ENCODE measurements at regions not wholly inside any gene's neighbourhood (a gene's known extent, or its start where the extent isn't known, plus 50 kb on each side); places are given as distances from the start of the nearest gene placed in this dataset.

GRCh38 chr15:96553451-96553850, 223.0 kb downstream of the NR2F2 start:
- Histone ChIP-seq H3K4me1 (replicated peaks) (no peaks in the 10 kb centered on the region), H3K27me3 (replicated peaks; ENCODE audit: insufficient read depth) (no peaks in the 10 kb centered on the region), H3K27ac (no peak overlapping the region), H3K4me3 (no peak overlapping the region), H3K9me3 (no peaks in the 10 kb centered on the region), H3K36me3 (no peaks in the 10 kb centered on the region)
- intact Hi-C loops (cut with DNase I): no loop called here
- no peak for DNase-seq (ENCODE audit: low spot score)
- TF ChIP-seq, protein P1, sequence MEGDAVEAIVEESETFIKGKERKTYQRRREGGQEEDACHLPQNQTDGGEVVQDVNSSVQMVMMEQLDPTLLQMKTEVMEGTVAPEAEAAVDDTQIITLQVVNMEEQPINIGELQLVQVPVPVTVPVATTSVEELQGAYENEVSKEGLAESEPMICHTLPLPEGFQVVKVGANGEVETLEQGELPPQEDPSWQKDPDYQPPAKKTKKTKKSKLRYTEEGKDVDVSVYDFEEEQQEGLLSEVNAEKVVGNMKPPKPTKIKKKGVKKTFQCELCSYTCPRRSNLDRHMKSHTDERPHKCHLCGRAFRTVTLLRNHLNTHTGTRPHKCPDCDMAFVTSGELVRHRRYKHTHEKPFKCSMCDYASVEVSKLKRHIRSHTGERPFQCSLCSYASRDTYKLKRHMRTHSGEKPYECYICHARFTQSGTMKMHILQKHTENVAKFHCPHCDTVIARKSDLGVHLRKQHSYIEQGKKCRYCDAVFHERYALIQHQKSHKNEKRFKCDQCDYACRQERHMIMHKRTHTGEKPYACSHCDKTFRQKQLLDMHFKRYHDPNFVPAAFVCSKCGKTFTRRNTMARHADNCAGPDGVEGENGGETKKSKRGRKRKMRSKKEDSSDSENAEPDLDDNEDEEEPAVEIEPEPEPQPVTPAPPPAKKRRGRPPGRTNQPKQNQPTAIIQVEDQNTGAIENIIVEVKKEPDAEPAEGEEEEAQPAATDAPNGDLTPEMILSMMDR (IDR thresholded peaks at IDR 0.05): no peak
- no peak for TF ChIP-seq POLR2AphosphoS5 (IDR thresholded peaks at IDR 0.05)
- TF ChIP-seq POLR2A (IDR thresholded peaks at IDR 0.05): no peak
- WGBS: 81% methylated on average over 5 of the region's 5 CpGs

DNA sequence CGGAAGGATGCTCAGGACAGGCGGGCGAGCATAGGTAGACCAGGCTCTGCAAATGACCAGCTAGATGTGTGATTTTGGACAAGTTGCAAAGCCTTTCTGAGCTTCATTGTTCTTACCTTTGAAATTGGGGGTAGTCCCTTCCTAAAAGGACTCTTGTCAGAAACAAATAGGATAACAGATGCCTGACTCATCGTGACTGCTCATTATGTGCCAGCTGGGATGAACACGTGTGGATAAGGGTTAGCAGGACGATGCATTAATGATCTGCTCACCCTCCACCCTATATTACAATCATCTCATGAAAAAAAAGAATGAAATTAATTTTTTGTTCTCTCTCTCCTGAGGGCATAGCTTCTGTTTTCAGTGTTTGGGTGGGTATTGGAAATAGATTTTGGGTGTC, 223.4 kb downstream of the NR2F2 start:
- WGBS: 83% methylated on average over 6 of the region's 6 CpGs
- Histone ChIP-seq H3K9me3 (no peaks in the 10 kb centered on the region), H3K27me3 (replicated peaks; ENCODE audit: insufficient read depth) (no peaks in the 10 kb centered on the region), H3K4me1 (replicated peaks) (no peaks in the 10 kb centered on the region), H3K36me3 (no peaks in the 10 kb centered on the region), H3K27ac (no peak overlapping the region), H3K4me3 (no peak overlapping the region)
- TF ChIP-seq POLR2A (IDR thresholded peaks at IDR 0.05) (no peak), POLR2AphosphoS5 (IDR thresholded peaks at IDR 0.05) (no peak)
- TF ChIP-seq, protein P1 (IDR thresholded peaks at IDR 0.05): no peak
- intact Hi-C loops (cut with DNase I): no loop called here
- DNase-seq (ENCODE audit: low spot score): no peak

GRCh38 chr15:96554541-96554940, 224.0 kb downstream of the NR2F2 start:
- no peaks in the 10 kb centered on the region for H3K9me3 ChIP-seq
- intact Hi-C loops (cut with DNase I): no loop called here

DNA sequence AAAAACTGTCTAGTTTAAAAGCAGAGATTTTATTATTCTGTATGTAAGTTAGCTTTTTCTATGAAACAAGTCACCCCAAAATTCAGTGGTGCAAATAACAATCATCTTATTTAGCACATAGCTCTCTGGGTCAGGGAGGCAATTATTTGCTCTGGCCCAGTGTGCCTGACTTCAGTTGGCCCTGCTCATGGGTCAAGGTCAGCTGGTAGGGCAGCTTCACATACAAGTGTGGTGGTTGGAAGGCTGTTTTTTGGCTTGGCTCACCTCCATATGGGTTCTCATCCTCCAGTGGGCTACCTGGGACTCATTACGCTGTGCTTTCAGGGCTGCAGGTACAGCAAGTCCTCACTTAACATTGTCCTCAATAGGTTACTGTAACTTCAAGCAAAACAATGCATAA, 228.6 kb downstream of the NR2F2 start:
- Histone ChIP-seq H3K4me3 (no peak overlapping the region), H3K27ac (no peak overlapping the region), H3K4me1 (replicated peaks) (no peaks in the 10 kb centered on the region), H3K36me3 (no peaks in the 10 kb centered on the region), H3K9me3 (no peaks in the 10 kb centered on the region), H3K27me3 (replicated peaks; ENCODE audit: insufficient read depth) (no peaks in the 10 kb centered on the region)
- intact Hi-C loops (cut with DNase I): no loop called here
- 94% methylated on average over 1 of the region's 1 CpG for WGBS
- TF ChIP-seq POLR2A (IDR thresholded peaks at IDR 0.05): no peak
- TF ChIP-seq, protein P1 (IDR thresholded peaks at IDR 0.05): no peak
- no peak for TF ChIP-seq POLR2AphosphoS5 (IDR thresholded peaks at IDR 0.05)
- DNase-seq (ENCODE audit: low spot score): no peak

More at GRCh38 chr15:96554541-96554940, 224.0 kb downstream of the NR2F2 start:
- H3K27ac ChIP-seq: no peak overlapping the region
- no peak for DNase-seq (ENCODE audit: low spot score)
- no peaks in the 10 kb centered on the region for H3K27me3 ChIP-seq (replicated peaks; ENCODE audit: insufficient read depth)
- no peak overlapping the region for H3K4me3 ChIP-seq
- H3K4me1 ChIP-seq (replicated peaks): no peaks in the 10 kb centered on the region
- TF ChIP-seq POLR2AphosphoS5 (IDR thresholded peaks at IDR 0.05): no peak
- no peak for TF ChIP-seq POLR2A (IDR thresholded peaks at IDR 0.05)
- TF ChIP-seq, protein P1 (IDR thresholded peaks at IDR 0.05): no peak
- H3K36me3 ChIP-seq: no peaks in the 10 kb centered on the region

DNA sequence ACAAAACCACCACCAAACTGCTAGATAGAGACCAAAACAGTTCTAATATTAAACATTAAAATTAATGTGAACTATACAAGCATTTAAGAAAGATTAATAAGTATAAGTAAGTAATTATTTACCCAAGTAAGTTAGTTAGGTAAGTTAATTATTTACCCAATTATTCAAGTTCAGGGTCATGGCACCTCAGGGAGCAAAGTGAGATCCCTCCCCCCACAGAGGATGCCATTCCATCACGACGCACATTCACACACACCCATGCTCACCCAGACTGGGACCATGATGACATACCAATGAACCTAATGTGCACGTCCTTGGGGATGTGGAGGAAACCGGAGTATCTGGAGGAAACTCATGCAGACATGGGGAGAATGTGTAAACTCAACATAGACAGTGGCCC, 229.1 kb downstream of the NR2F2 start:
- WGBS: 83% methylated on average over 4 of the region's 4 CpGs
- H3K36me3 ChIP-seq: no peaks in the 10 kb centered on the region
- TF ChIP-seq POLR2AphosphoS5 (IDR thresholded peaks at IDR 0.05): no peak
- TF ChIP-seq, protein P1 (IDR thresholded peaks at IDR 0.05): no peak
- H3K4me1 ChIP-seq (replicated peaks): no peaks in the 10 kb centered on the region
- intact Hi-C loops (cut with DNase I): no loop called here
- no peak overlapping the region for H3K27ac ChIP-seq
- H3K4me3 ChIP-seq: no peak overlapping the region
- no peak for DNase-seq (ENCODE audit: low spot score)
- H3K9me3 ChIP-seq: no peaks in the 10 kb centered on the region
- no peaks in the 10 kb centered on the region for H3K27me3 ChIP-seq (replicated peaks; ENCODE audit: insufficient read depth)

Measured in prostate gland (tissue), 2 donors.